Progenitor cell of endocrine pancreas (in vitro differentiated cells): ENCODE measurements at regions not wholly inside any gene's neighbourhood (a gene's known extent, or its start where the extent isn't known, plus 50 kb on each side); places are given as distances from the start of the nearest gene placed in this dataset.

Experiments used
- DNase-seq: peaks from one replicate; pipeline ENCODE4 v3.0.0; 2021; ENCODE audit warnings: low spot score; ENCODE audit not compliant: unreplicated experiment
- H3K27ac Mint-ChIP-seq: 2 replicates; pipeline ENCODE4 v1.8.0; 2021; ENCODE audit warnings: mild to moderate bottlenecking, moderate library complexity, mixed read lengths
- H3K27me3 Mint-ChIP-seq: 2 replicates; pipeline ENCODE4 v1.8.0; 2021; ENCODE audit warnings: mixed read lengths
- H3K36me3 Mint-ChIP-seq: 2 replicates; pipeline ENCODE4 v1.8.0; 2022; ENCODE audit warnings: mixed read lengths; ENCODE audit not compliant: insufficient read depth
- H3K4me1 Mint-ChIP-seq: 2 replicates; pipeline ENCODE4 v1.8.0; 2021; ENCODE audit warnings: low read depth, mixed read lengths
- H3K4me3 Mint-ChIP-seq: 2 replicates; pipeline ENCODE4 v1.8.0; 2021; ENCODE audit warnings: low read depth, mild to moderate bottlenecking, moderate library complexity, mixed read lengths
- H3K9me3 Mint-ChIP-seq: 2 replicates; pipeline ENCODE4 v1.8.0; 2021; ENCODE audit warnings: low read depth, mixed read lengths
- CTCF ChIP-seq: fragments of 200-600 bp; sonication (generic); IDR thresholded peaks from one replicate; pipeline ENCODE4 v1.5.0; 2021; ENCODE audit warnings: antibody characterized with exemption, mild to moderate bottlenecking; ENCODE audit not compliant: unreplicated experiment

GRCh38 chr12:60803147-60803546, 1207.3 kb downstream of the SLC16A7 start:
- H3K4me3 Mint-ChIP-seq = no peak overlapping the region
- no peaks in the 10 kb centered on the region for H3K27me3 Mint-ChIP-seq
- no peak overlapping the region for H3K27ac Mint-ChIP-seq
- no peak for TF ChIP-seq CTCF
- peaks cover 6% of the 10 kb centered on the region for H3K4me1 Mint-ChIP-seq
- no peaks in the 10 kb centered on the region for H3K36me3 Mint-ChIP-seq
- H3K9me3 Mint-ChIP-seq = peaks cover 4% of the 10 kb centered on the region
- DNase-seq = no peak

- Mint-ChIP-seq H3K9me3 (peaks cover 3% of the 10 kb centered on the region), H3K27me3 (no peaks in the 10 kb centered on the region), H3K36me3 (no peaks in the 10 kb centered on the region), H3K27ac (no peak overlapping the region), H3K4me3 (no peak overlapping the region), H3K4me1 (peaks cover 6% of the 10 kb centered on the region)
- DNase-seq = no peak
- TF ChIP-seq CTCF = no peak
These were observed 1209.5 kb downstream of the SLC16A7 start for GRCh38 chr12:60805364-60805763.

GRCh38 chr12:60819794-60820193, 1224.0 kb downstream of the SLC16A7 start:
- no peaks in the 10 kb centered on the region for H3K27me3 Mint-ChIP-seq
- peaks cover 4% of the 10 kb centered on the region for H3K36me3 Mint-ChIP-seq
- H3K9me3 Mint-ChIP-seq = peaks cover 18% of the 10 kb centered on the region
- no peak overlapping the region for H3K27ac Mint-ChIP-seq
- no peak for DNase-seq
- H3K4me1 Mint-ChIP-seq = no peaks in the 10 kb centered on the region
- no peak for TF ChIP-seq CTCF
- H3K4me3 Mint-ChIP-seq = no peak overlapping the region

GRCh38 chr12:60822580-60822979, 1226.8 kb downstream of the SLC16A7 start:
- H3K4me1 Mint-ChIP-seq = no peaks in the 10 kb centered on the region
- H3K36me3 Mint-ChIP-seq = no peaks in the 10 kb centered on the region
- no peak overlapping the region for H3K27ac Mint-ChIP-seq
- no peak for DNase-seq
- TF ChIP-seq CTCF = no peak
- H3K4me3 Mint-ChIP-seq = no peak overlapping the region
- H3K9me3 Mint-ChIP-seq = peaks cover 6% of the 10 kb centered on the region
- H3K27me3 Mint-ChIP-seq = no peaks in the 10 kb centered on the region

GRCh38 chr12:60830381-60830780, 1234.6 kb downstream of the SLC16A7 start:
- Mint-ChIP-seq H3K36me3 (no peaks in the 10 kb centered on the region), H3K27ac (no peak overlapping the region), H3K27me3 (no peaks in the 10 kb centered on the region), H3K4me1 (no peaks in the 10 kb centered on the region), H3K9me3 (no peaks in the 10 kb centered on the region), H3K4me3 (no peak overlapping the region)
- TF ChIP-seq CTCF = no peak
- no peak for DNase-seq
